ENCODE measurements at regions not wholly inside any gene's neighbourhood (a gene's known extent, or its start where the extent isn't known, plus 50 kb on each side); places are given as distances from the start of the nearest gene placed in this dataset.

- Histone ChIP-seq H3K9me3 (ENCODE audit: low read length) (no peaks in the 10 kb centered on the region), H3K4me3 (ENCODE audit: low read length) (no peak overlapping the region), H2AFZ (ENCODE audit: low read depth, low read length) (no peak overlapping the region), H3K27me3 (ENCODE audit: insufficient read depth, low read length) (no peaks in the 10 kb centered on the region), H3K4me1 (ENCODE audit: insufficient read depth, low read length) (no peaks in the 10 kb centered on the region), H3K36me3 (ENCODE audit: insufficient read depth, low read length) (no peaks in the 10 kb centered on the region)
Observed at GRCh38 chr2:40957508-40957907, 505.6 kb upstream of the SLC8A1 start.

GRCh38 chr2:40962026-40962425, 510.1 kb upstream of the SLC8A1 start:
- H3K4me3 ChIP-seq (ENCODE audit: low read length) = no peak overlapping the region
- H3K9me3 ChIP-seq (ENCODE audit: low read length) = no peaks in the 10 kb centered on the region
- H3K4me1 ChIP-seq (ENCODE audit: insufficient read depth, low read length) = no peaks in the 10 kb centered on the region
- no peaks in the 10 kb centered on the region for H3K27me3 ChIP-seq (ENCODE audit: insufficient read depth, low read length)
- H3K36me3 ChIP-seq (ENCODE audit: insufficient read depth, low read length) = no peaks in the 10 kb centered on the region
- H2AFZ ChIP-seq (ENCODE audit: low read depth, low read length) = no peak overlapping the region

DNA sequence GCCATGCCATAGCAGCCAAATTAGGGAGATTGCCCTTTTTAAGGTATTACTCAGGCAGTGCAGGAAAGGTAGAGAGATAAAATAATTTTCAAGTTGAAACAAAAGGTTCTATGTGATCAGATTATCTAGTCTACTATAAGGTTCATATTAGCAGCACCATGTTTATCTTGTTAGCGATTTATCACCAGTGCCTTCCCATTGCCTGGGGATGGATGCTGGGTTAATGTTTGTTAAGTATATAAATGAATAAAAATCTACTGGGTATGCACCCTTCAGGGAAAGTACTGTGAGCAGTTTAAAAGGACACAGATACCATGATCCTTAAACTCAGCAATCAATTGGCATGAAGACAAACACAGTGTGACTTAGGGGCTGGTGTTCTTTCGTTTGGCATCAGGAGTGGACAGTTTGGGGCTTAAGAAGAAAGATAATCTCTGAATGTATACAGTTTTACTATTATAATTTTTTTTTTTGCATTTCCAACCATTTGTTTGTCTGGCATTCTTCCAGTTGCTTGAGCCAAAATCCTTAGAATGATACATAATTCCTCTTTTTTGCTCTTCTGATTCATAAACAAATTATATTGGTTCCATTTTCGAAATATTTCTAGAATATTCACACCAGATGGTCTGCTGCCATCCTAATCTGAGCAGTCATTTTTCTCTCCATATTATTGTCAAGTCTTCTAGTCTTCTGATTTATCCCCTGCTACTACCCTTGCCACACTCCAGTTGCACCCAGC, 512.8 kb upstream of the SLC8A1 start:
- Histone ChIP-seq H3K27me3 (ENCODE audit: insufficient read depth, low read length) (no peaks in the 10 kb centered on the region), H2AFZ (ENCODE audit: low read depth, low read length) (no peak overlapping the region), H3K36me3 (ENCODE audit: insufficient read depth, low read length) (no peaks in the 10 kb centered on the region), H3K4me1 (ENCODE audit: insufficient read depth, low read length) (no peaks in the 10 kb centered on the region), H3K4me3 (ENCODE audit: low read length) (no peak overlapping the region), H3K9me3 (ENCODE audit: low read length) (no peaks in the 10 kb centered on the region)

DNA sequence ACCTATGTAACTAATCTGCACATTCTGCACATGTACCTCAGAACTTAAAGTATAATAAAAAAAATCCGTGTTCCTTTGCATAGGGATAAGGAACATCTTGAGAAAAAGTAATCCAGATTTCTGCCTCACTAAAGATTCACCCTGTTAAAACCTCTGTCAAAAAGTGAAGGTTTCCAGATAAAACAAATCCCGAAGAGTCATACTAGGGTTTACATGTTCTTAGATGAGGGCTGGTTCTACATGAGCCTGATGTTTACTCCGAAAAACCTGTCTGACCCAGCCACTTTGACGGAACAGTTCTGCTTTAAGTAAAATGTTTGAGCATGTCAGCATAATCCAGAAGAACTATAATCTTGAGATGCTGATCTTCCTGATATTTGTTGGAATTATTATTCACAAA, 515.6 kb upstream of the SLC8A1 start:
- no peak overlapping the region for H3K4me3 ChIP-seq (ENCODE audit: low read length)
- no peaks in the 10 kb centered on the region for H3K9me3 ChIP-seq (ENCODE audit: low read length)
- no peak overlapping the region for H2AFZ ChIP-seq (ENCODE audit: low read depth, low read length)
- no peaks in the 10 kb centered on the region for H3K36me3 ChIP-seq (ENCODE audit: insufficient read depth, low read length)
- no peaks in the 10 kb centered on the region for H3K27me3 ChIP-seq (ENCODE audit: insufficient read depth, low read length)
- H3K4me1 ChIP-seq (ENCODE audit: insufficient read depth, low read length) = no peaks in the 10 kb centered on the region

DNA sequence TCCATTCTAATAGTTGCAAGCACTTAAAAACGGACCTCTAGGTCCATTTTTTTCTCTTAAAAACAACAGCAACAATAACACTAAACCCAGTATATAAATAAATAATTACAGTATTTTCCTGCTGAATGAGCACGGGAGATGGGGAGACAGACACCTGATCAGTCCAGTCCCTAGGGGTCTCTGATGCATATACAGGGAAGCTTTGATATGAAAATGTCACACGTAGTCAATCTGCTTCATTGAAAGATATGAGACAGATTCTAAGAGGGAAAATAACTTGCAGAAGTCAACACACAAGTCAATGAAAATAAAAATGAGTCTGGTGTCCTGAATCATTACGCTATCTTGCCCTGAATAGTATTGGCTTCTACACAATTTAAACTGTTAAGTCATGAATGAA, 523.3 kb upstream of the SLC8A1 start:
- H2AFZ ChIP-seq (ENCODE audit: low read depth, low read length) = no peak overlapping the region
- H3K4me3 ChIP-seq (ENCODE audit: low read length) = no peak overlapping the region
- no peaks in the 10 kb centered on the region for H3K27me3 ChIP-seq (ENCODE audit: insufficient read depth, low read length)
- no peaks in the 10 kb centered on the region for H3K9me3 ChIP-seq (ENCODE audit: low read length)
- no peaks in the 10 kb centered on the region for H3K4me1 ChIP-seq (ENCODE audit: insufficient read depth, low read length)
- no peaks in the 10 kb centered on the region for H3K36me3 ChIP-seq (ENCODE audit: insufficient read depth, low read length)

DNA sequence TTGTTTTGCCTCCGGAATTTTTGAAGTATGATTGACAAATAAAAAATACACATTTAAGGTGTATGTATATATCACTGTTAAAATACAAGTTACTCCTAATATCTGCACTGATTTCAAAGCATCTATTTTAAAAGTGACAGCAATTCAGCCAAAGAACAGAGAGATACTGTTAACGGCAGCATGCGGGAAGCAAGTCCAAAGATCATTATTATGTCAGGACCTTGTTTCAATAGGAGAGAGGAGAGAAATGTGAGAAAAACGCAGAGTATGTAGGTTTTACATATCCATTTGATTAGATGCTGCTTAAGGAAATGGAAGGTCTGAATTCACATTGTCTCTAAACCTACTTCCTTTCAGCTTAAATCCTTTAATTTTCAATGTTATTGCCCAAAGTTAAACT, 545.5 kb upstream of the SLC8A1 start:
- Histone ChIP-seq H3K36me3 (ENCODE audit: insufficient read depth, low read length) (no peaks in the 10 kb centered on the region), H3K9me3 (ENCODE audit: low read length) (no peaks in the 10 kb centered on the region), H3K4me1 (ENCODE audit: insufficient read depth, low read length) (no peaks in the 10 kb centered on the region), H2AFZ (ENCODE audit: low read depth, low read length) (no peak overlapping the region), H3K27me3 (ENCODE audit: insufficient read depth, low read length) (no peaks in the 10 kb centered on the region), H3K4me3 (ENCODE audit: low read length) (no peak overlapping the region)

- Histone ChIP-seq H2AFZ (ENCODE audit: low read depth, low read length) (no peak overlapping the region), H3K27me3 (ENCODE audit: insufficient read depth, low read length) (no peaks in the 10 kb centered on the region), H3K36me3 (ENCODE audit: insufficient read depth, low read length) (no peaks in the 10 kb centered on the region), H3K4me3 (ENCODE audit: low read length) (no peak overlapping the region), H3K9me3 (ENCODE audit: low read length) (no peaks in the 10 kb centered on the region), H3K4me1 (ENCODE audit: insufficient read depth, low read length) (no peaks in the 10 kb centered on the region)
Observed at GRCh38 chr2:41000374-41000773, 548.5 kb upstream of the SLC8A1 start.

GRCh38 chr2:41000906-41001305, 549.0 kb upstream of the SLC8A1 start:
- H3K9me3 ChIP-seq (ENCODE audit: low read length) = no peaks in the 10 kb centered on the region
- no peaks in the 10 kb centered on the region for H3K36me3 ChIP-seq (ENCODE audit: insufficient read depth, low read length)
- no peak overlapping the region for H3K4me3 ChIP-seq (ENCODE audit: low read length)
- no peaks in the 10 kb centered on the region for H3K4me1 ChIP-seq (ENCODE audit: insufficient read depth, low read length)
- H2AFZ ChIP-seq (ENCODE audit: low read depth, low read length) = no peak overlapping the region
- no peaks in the 10 kb centered on the region for H3K27me3 ChIP-seq (ENCODE audit: insufficient read depth, low read length)

DNA sequence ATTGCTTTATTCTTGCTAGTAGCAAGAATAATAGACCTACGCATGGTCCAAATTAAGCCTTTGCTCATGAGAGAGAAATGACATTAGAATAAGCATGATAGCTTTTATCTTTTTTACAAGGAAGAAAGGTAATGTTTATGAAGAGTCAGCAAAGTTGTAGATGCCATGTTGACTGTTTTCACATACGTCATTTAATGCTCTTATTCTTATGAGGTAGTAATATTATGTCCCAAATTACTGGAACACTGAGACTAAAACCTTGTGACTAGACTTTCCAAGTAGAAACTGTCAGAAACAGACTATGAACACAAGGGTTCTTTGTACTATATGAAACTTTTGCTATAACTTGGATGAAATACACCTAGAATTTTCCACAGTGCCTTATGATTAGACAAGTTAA, 552.8 kb upstream of the SLC8A1 start:
- Histone ChIP-seq H2AFZ (ENCODE audit: low read depth, low read length) (no peak overlapping the region), H3K4me3 (ENCODE audit: low read length) (no peak overlapping the region), H3K27me3 (ENCODE audit: insufficient read depth, low read length) (no peaks in the 10 kb centered on the region), H3K4me1 (ENCODE audit: insufficient read depth, low read length) (no peaks in the 10 kb centered on the region), H3K9me3 (ENCODE audit: low read length) (no peaks in the 10 kb centered on the region), H3K36me3 (ENCODE audit: insufficient read depth, low read length) (no peaks in the 10 kb centered on the region)

- no peaks in the 10 kb centered on the region for H3K36me3 ChIP-seq (ENCODE audit: insufficient read depth, low read length)
- H3K4me3 ChIP-seq (ENCODE audit: low read length) = no peak overlapping the region
- H3K9me3 ChIP-seq (ENCODE audit: low read length) = no peaks in the 10 kb centered on the region
- peaks cover 2% of the 10 kb centered on the region for H3K4me1 ChIP-seq (ENCODE audit: insufficient read depth, low read length)
- no peaks in the 10 kb centered on the region for H3K27me3 ChIP-seq (ENCODE audit: insufficient read depth, low read length)
- no peak overlapping the region for H2AFZ ChIP-seq (ENCODE audit: low read depth, low read length)
Observed at GRCh38 chr2:41020358-41020757, 568.5 kb upstream of the SLC8A1 start.

- H2AFZ ChIP-seq (ENCODE audit: low read depth, low read length) = no peak overlapping the region
- H3K27me3 ChIP-seq (ENCODE audit: insufficient read depth, low read length) = no peaks in the 10 kb centered on the region
- H3K4me3 ChIP-seq (ENCODE audit: low read length) = no peak overlapping the region
- H3K4me1 ChIP-seq (ENCODE audit: insufficient read depth, low read length) = peaks cover 2% of the 10 kb centered on the region
- no peaks in the 10 kb centered on the region for H3K36me3 ChIP-seq (ENCODE audit: insufficient read depth, low read length)
- no peaks in the 10 kb centered on the region for H3K9me3 ChIP-seq (ENCODE audit: low read length)
Observed at GRCh38 chr2:41024816-41025215, 572.9 kb upstream of the SLC8A1 start.

DNA sequence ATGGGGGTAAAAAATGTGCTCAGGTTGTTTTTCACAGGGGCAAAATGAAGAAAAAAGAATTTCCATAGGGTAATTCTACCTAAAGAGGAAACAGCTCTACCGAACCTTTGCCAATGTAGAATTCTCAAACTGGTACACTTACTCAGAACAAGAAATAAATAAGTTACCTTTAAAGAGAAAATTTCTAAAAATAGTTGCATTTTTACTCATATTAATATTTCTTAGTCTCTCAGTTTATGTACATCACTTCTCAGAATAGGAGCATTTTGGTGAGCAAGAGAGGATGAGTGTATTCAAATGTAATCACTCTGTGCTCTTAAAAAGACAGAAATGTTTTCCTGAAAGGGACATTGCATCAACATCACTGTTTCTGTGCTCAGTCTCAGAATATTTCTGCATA, 574.7 kb upstream of the SLC8A1 start:
- Histone ChIP-seq H3K4me3 (ENCODE audit: low read length) (no peak overlapping the region), H3K27me3 (ENCODE audit: insufficient read depth, low read length) (no peaks in the 10 kb centered on the region), H3K9me3 (ENCODE audit: low read length) (no peaks in the 10 kb centered on the region), H3K36me3 (ENCODE audit: insufficient read depth, low read length) (no peaks in the 10 kb centered on the region), H2AFZ (ENCODE audit: low read depth, low read length) (no peak overlapping the region), H3K4me1 (ENCODE audit: insufficient read depth, low read length) (no peaks in the 10 kb centered on the region)

DNA sequence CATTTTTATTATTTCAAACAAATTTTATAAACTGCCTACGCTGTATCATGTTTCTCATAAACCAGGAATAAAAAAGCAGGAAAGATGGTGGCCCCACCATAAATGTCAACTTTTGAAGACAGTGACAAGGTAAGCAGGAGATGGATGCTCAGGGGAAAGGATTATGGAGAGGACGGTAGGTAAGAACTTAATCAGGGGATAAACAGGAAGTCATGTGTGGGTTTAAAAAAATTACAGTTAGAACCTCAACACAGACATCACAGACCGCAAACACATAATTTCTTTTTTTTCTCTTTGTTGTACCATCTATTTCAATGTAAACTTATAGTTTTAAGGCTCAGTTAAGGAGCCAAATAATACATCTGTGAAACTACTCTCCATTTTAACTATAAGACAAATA, 575.2 kb upstream of the SLC8A1 start:
- Histone ChIP-seq H3K4me3 (ENCODE audit: low read length) (no peak overlapping the region), H3K27me3 (ENCODE audit: insufficient read depth, low read length) (no peaks in the 10 kb centered on the region), H2AFZ (ENCODE audit: low read depth, low read length) (no peak overlapping the region), H3K36me3 (ENCODE audit: insufficient read depth, low read length) (no peaks in the 10 kb centered on the region), H3K9me3 (ENCODE audit: low read length) (no peaks in the 10 kb centered on the region), H3K4me1 (ENCODE audit: insufficient read depth, low read length) (no peaks in the 10 kb centered on the region)

GRCh38 chr2:41031282-41031681, 579.4 kb upstream of the SLC8A1 start:
- Histone ChIP-seq H3K27me3 (ENCODE audit: insufficient read depth, low read length) (no peaks in the 10 kb centered on the region), H3K4me1 (ENCODE audit: insufficient read depth, low read length) (no peaks in the 10 kb centered on the region), H2AFZ (ENCODE audit: low read depth, low read length) (no peak overlapping the region), H3K36me3 (ENCODE audit: insufficient read depth, low read length) (no peaks in the 10 kb centered on the region), H3K9me3 (ENCODE audit: low read length) (no peaks in the 10 kb centered on the region), H3K4me3 (ENCODE audit: low read length) (no peak overlapping the region)
